ENCODE measurements at regions not wholly inside any gene's neighbourhood (a gene's known extent, or its start where the extent isn't known, plus 50 kb on each side); places are given as distances from the start of the nearest gene placed in this dataset.

DNA sequence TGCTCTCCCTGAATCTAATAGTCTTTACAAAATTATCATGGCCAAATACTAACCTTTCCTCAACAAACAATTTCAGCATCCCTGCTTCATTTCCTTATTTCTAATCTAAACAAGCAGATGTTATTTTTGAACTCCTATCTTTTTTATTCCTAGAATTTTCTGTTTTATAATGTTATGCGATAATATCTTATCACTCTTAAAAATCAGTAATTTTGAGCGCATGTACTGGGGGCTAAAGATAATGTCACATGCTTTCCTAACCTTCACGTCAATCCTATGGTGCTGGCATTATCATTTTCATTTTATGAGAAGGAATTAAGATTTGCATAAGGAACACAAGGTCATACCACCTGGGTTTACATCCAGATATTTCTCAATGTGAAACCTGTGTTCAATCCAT, 648.0 kb downstream of the BRINP1 start:
- BruUV-seq (replicated peaks), result no TSS peak
- intact Hi-C loops (cut with micrococcal nuclease; ENCODE audit: unreplicated experiment), result no loop called here
- FAIRE-seq (no peak), DNase-seq (ENCODE audit: low read depth, low spot score) (no peak), ATAC-seq (no peak)
- no peak overlapping the region for H3K4me3 ChIP-seq
- SMC1A ChIA-PET (ENCODE audit: uncharacterized antibody, unreplicated experiment), result interaction anchor here (0.6 to 1.1 kb wide), 2 partner anchors 14 to 21 kb away, joined by 3 read pairs; no protein-coding TSS in a partner anchor
- RAD21 ChIA-PET (ENCODE audit: unreplicated experiment), result no interaction called here
- H3K79me2 ChIP-seq (ENCODE audit: control insufficient read depth, insufficient read depth, low read length), result no peaks in the 10 kb centered on the region
- no peak overlapping the region for H3K9ac ChIP-seq (ENCODE audit: control insufficient read depth, insufficient read depth, low read length)
- no peaks in the 10 kb centered on the region for H3K36me3 ChIP-seq (ENCODE audit: control insufficient read depth in 2 of 2, insufficient read depth in 2 of 2, low read length in 1 of 2)
- no peaks in the 10 kb centered on the region for H3K4me1 ChIP-seq (ENCODE audit: control insufficient read depth, insufficient read depth, low read length)
- in situ Hi-C loops (cut with MboI), result no loop called here
- CTCF ChIA-PET, result no interaction called here
- no peak overlapping the region for H2AFZ ChIP-seq (ENCODE audit: control insufficient read depth, low read depth, low read length)
- no peaks in the 10 kb centered on the region for H4K20me1 ChIP-seq (ENCODE audit: control insufficient read depth, insufficient read depth)
- no peaks in the 10 kb centered on the region for H3K9me3 ChIP-seq (replicated peaks; ENCODE audit: control insufficient read depth, insufficient read depth, low read length)
- WGBS (ENCODE audit: insufficient coverage, insufficient replicate concordance, low lambda C conversion rate, missing lambda C conversion rate), result 49% methylated on average over 3 of the region's 3 CpGs
- H3K4me2 ChIP-seq (ENCODE audit: control insufficient read depth, insufficient read depth), result no peak overlapping the region
- POLR2A ChIA-PET, result no interaction called here
- TF ChIP-seq DPF2 (IDR thresholded peaks at IDR 0.05) (no peak), ETV6 (conservative IDR thresholded peaks at IDR 0.05 in 1 of 2, IDR thresholded peaks at IDR 0.05 in 1 of 2; ENCODE audit: borderline replicate concordance in 1 of 2, low read depth in 1 of 2) (no peak), SMAD5 (IDR thresholded peaks at IDR 0.05; ENCODE audit: low read depth) (no peak), FOS (IDR thresholded peaks at IDR 0.05; ENCODE audit: borderline replicate concordance, extremely low read depth, insufficient read length) (no peak), ATF7 (IDR thresholded peaks at IDR 0.05; ENCODE audit: low read depth) (no peak), NR2C1 (IDR thresholded peaks at IDR 0.05) (no peak), IKZF1 (conservative IDR thresholded peaks at IDR 0.05) (no peak), IRF4 (IDR thresholded peaks at IDR 0.05; ENCODE audit: low read depth, low read length) (no peak), CREM (IDR thresholded peaks at IDR 0.05; ENCODE audit: low read depth) (no peak), RUNX3 (IDR thresholded peaks at IDR 0.05; ENCODE audit: low read length) (no peak), TBL1XR1 (IDR thresholded peaks at IDR 0.05; ENCODE audit: low read depth, low read length) (no peak), SPI1 (IDR thresholded peaks at IDR 0.05; ENCODE audit: borderline replicate concordance, insufficient read depth, low read depth, low read length) (no peak), PAX5 (IDR thresholded peaks at IDR 0.05; ENCODE audit: borderline replicate concordance, low read depth, low read length) (no peak)
- TF ChIP-seq, protein P1, sequence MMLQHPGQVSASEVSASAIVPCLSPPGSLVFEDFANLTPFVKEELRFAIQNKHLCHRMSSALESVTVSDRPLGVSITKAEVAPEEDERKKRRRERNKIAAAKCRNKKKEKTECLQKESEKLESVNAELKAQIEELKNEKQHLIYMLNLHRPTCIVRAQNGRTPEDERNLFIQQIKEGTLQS (IDR thresholded peaks at IDR 0.05; ENCODE audit: borderline replicate concordance, extremely low read depth, low read depth, low read length), result no peak
- TF ChIP-seq, protein P2, sequence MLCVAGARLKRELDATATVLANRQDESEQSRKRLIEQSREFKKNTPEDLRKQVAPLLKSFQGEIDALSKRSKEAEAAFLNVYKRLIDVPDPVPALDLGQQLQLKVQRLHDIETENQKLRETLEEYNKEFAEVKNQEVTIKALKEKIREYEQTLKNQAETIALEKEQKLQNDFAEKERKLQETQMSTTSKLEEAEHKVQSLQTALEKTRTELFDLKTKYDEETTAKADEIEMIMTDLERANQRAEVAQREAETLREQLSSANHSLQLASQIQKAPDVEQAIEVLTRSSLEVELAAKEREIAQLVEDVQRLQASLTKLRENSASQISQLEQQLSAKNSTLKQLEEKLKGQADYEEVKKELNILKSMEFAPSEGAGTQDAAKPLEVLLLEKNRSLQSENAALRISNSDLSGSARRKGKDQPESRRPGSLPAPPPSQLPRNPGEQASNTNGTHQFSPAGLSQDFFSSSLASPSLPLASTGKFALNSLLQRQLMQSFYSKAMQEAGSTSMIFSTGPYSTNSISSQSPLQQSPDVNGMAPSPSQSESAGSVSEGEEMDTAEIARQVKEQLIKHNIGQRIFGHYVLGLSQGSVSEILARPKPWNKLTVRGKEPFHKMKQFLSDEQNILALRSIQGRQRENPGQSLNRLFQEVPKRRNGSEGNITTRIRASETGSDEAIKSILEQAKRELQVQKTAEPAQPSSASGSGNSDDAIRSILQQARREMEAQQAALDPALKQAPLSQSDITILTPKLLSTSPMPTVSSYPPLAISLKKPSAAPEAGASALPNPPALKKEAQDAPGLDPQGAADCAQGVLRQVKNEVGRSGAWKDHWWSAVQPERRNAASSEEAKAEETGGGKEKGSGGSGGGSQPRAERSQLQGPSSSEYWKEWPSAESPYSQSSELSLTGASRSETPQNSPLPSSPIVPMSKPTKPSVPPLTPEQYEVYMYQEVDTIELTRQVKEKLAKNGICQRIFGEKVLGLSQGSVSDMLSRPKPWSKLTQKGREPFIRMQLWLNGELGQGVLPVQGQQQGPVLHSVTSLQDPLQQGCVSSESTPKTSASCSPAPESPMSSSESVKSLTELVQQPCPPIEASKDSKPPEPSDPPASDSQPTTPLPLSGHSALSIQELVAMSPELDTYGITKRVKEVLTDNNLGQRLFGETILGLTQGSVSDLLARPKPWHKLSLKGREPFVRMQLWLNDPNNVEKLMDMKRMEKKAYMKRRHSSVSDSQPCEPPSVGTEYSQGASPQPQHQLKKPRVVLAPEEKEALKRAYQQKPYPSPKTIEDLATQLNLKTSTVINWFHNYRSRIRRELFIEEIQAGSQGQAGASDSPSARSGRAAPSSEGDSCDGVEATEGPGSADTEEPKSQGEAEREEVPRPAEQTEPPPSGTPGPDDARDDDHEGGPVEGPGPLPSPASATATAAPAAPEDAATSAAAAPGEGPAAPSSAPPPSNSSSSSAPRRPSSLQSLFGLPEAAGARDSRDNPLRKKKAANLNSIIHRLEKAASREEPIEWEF (IDR thresholded peaks at IDR 0.05; ENCODE audit: insufficient replicate concordance, low read depth, low read length), result no peak
- TF ChIP-seq, protein P3, sequence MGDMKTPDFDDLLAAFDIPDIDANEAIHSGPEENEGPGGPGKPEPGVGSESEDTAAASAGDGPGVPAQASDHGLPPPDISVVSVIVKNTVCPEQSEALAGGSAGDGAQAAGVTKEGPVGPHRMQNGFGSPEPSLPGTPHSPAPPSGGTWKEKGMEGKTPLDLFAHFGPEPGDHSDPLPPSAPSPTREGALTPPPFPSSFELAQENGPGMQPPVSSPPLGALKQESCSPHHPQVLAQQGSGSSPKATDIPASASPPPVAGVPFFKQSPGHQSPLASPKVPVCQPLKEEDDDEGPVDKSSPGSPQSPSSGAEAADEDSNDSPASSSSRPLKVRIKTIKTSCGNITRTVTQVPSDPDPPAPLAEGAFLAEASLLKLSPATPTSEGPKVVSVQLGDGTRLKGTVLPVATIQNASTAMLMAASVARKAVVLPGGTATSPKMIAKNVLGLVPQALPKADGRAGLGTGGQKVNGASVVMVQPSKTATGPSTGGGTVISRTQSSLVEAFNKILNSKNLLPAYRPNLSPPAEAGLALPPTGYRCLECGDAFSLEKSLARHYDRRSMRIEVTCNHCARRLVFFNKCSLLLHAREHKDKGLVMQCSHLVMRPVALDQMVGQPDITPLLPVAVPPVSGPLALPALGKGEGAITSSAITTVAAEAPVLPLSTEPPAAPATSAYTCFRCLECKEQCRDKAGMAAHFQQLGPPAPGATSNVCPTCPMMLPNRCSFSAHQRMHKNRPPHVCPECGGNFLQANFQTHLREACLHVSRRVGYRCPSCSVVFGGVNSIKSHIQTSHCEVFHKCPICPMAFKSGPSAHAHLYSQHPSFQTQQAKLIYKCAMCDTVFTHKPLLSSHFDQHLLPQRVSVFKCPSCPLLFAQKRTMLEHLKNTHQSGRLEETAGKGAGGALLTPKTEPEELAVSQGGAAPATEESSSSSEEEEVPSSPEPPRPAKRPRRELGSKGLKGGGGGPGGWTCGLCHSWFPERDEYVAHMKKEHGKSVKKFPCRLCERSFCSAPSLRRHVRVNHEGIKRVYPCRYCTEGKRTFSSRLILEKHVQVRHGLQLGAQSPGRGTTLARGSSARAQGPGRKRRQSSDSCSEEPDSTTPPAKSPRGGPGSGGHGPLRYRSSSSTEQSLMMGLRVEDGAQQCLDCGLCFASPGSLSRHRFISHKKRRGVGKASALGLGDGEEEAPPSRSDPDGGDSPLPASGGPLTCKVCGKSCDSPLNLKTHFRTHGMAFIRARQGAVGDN (IDR thresholded peaks at IDR 0.05), result no peak
- no peaks in the 10 kb centered on the region for H3K27me3 ChIP-seq (replicated peaks in 1 of 2; ENCODE audit: control insufficient read depth in 2 of 2, insufficient read depth in 2 of 2, low read length in 1 of 2)
- H3K27ac ChIP-seq (ENCODE audit: control insufficient read depth, insufficient read depth), result no peak overlapping the region

Measured in GM12878 (cell line).